GM23338 (cell line): ENCODE measurements at regions not wholly inside any gene's neighbourhood (a gene's known extent, or its start where the extent isn't known, plus 50 kb on each side); places are given as distances from the start of the nearest gene placed in this dataset.

ENCODE experiments used
- ATAC-seq: fragments of 200-7000 bp; cut with Tn5 transposase; 3 replicates; pipeline ENCODE4 v1.9.1; 2020
- DNase-seq: peaks from one replicate; pipeline ENCODE4 v3.0.0-alpha.2; 2015; ENCODE audit warnings: low spot score
- H2AFZ ChIP-seq: fragments of 200-600 bp; sonication (generic); 2 replicates; pipeline ENCODE4 v1.8.0; 2016; ENCODE audit warnings: antibody characterized with exemption, mild to moderate bottlenecking, moderate library complexity
- H3F3A ChIP-seq: fragments of 200-600 bp; sonication (generic); replicated peaks from 2 replicates; pipeline ENCODE4 v1.8.0; 2017; ENCODE audit warnings: antibody characterized with exemption, mixed run types, low read depth
- H3K27ac ChIP-seq: fragments of 200-600 bp; sonication (generic); 2 replicates; pipeline ENCODE4 v1.6.1; 2016; ENCODE audit warnings: low read depth
- H3K27me3 ChIP-seq: fragments of 200-600 bp; sonication (generic); 2 replicates; pipeline ENCODE4 v1.8.0; 2016; ENCODE audit warnings: mild to moderate bottlenecking, mixed run types, moderate library complexity; ENCODE audit not compliant: insufficient read depth
- H3K36me3 ChIP-seq: fragments of 200-600 bp; sonication (generic); 2 replicates; pipeline ENCODE4 v1.8.0; 2016; ENCODE audit warnings: mild to moderate bottlenecking; ENCODE audit not compliant: insufficient read depth
- H3K4me1 ChIP-seq: fragments of 200-600 bp; sonication (generic); 2 replicates; pipeline ENCODE4 v1.8.0; 2016; ENCODE audit warnings: mild to moderate bottlenecking, moderate library complexity; ENCODE audit not compliant: insufficient read depth
- H3K4me2 ChIP-seq: fragments of 200-600 bp; sonication (generic); 2 replicates; pipeline ENCODE4 v1.7.1; 2017; ENCODE audit warnings: mixed run types
- H3K4me3 ChIP-seq: fragments of 200-600 bp; sonication (generic); 2 replicates; pipeline ENCODE4 v1.6.1; 2016; ENCODE audit warnings: mixed run types
- H3K79me2 ChIP-seq: fragments of 200-600 bp; sonication (generic); replicated peaks from 2 replicates; pipeline ENCODE4 v1.8.0; 2017; ENCODE audit warnings: mild to moderate bottlenecking; ENCODE audit not compliant: insufficient read depth
- H3K9me2 ChIP-seq: fragments of 200-600 bp; sonication (generic); 2 replicates; pipeline ENCODE4 v1.8.0; 2017; ENCODE audit not compliant: insufficient read depth
- H4K20me1 ChIP-seq: fragments of 200-600 bp; sonication (generic); replicated peaks from 2 replicates; pipeline ENCODE4 v1.8.0; 2017; ENCODE audit warnings: mild to moderate bottlenecking; ENCODE audit not compliant: insufficient read depth
- H3K27ac Mint-ChIP-seq: 2 replicates; pipeline ENCODE4 v1.8.0; 2020; ENCODE audit warnings: inconsistent platforms, mild to moderate bottlenecking, moderate library complexity, mixed read lengths
- H3K27me3 Mint-ChIP-seq: 3 replicates; pipeline ENCODE4 v1.8.0; 2022; ENCODE audit warnings: low read depth, mild to moderate bottlenecking, moderate library complexity, mixed read lengths, inconsistent platforms; ENCODE audit not compliant: insufficient read depth, poor library complexity
- H3K36me3 Mint-ChIP-seq: 3 replicates; pipeline ENCODE4 v1.8.0; 2021; ENCODE audit warnings: low read depth, mild to moderate bottlenecking, inconsistent platforms, moderate library complexity, mixed read lengths
- H3K4me1 Mint-ChIP-seq: 3 replicates; pipeline ENCODE4 v1.8.0; 2020; ENCODE audit warnings: mild to moderate bottlenecking, inconsistent platforms, mixed read lengths
- H3K4me3 Mint-ChIP-seq: 3 replicates; pipeline ENCODE4 v1.8.0; 2021; ENCODE audit warnings: moderate library complexity, mild to moderate bottlenecking, inconsistent platforms, mixed read lengths
- H3K9me3 Mint-ChIP-seq: 3 replicates; pipeline ENCODE4 v1.8.0; 2020; ENCODE audit warnings: moderate library complexity, mild to moderate bottlenecking, inconsistent platforms, mixed read lengths
- CREB1 ChIP-seq: fragments of 250-450 bp; sonication (Bioruptor Pico); IDR thresholded peaks from 2 replicates; pipeline ENCODE4 v1.5.0; 2020; ENCODE audit warnings: low read depth, mild to moderate bottlenecking, moderate library complexity
- EZH2 ChIP-seq: fragments of 200-600 bp; sonication (generic); IDR thresholded peaks from one replicate; pipeline ENCODE4 v1.8.0; 2017; ENCODE audit warnings: antibody characterized with exemption, mild to moderate bottlenecking, low read depth; ENCODE audit not compliant: unreplicated experiment
- EZH2phosphoT487 ChIP-seq: fragments of 200-600 bp; sonication (generic); IDR thresholded peaks from one replicate; pipeline ENCODE4 v1.8.1; 2018; ENCODE audit warnings: antibody characterized with exemption; ENCODE audit not compliant: unreplicated experiment
- JUNB ChIP-seq: IDR thresholded peaks from one replicate; pipeline ENCODE4 v1.6.1; 2016; ENCODE audit warnings: antibody characterized with exemption; ENCODE audit not compliant: unreplicated experiment
- NANOG ChIP-seq: IDR thresholded peaks from 2 replicates; pipeline ENCODE4 v1.6.1; 2016; ENCODE audit warnings: antibody characterized with exemption, borderline replicate concordance
- POLR2AphosphoS5 ChIP-seq: IDR thresholded peaks from 2 replicates; pipeline ENCODE4 v1.6.1; 2016; ENCODE audit warnings: antibody characterized with exemption, low read depth
- STAT1 ChIP-seq: IDR thresholded peaks from one replicate; pipeline ENCODE4 v1.6.1; 2016; ENCODE audit warnings: antibody characterized with exemption; ENCODE audit not compliant: unreplicated experiment
- ZNF114 ChIP-seq: fragments of 250-450 bp; sonication (Bioruptor Pico); IDR thresholded peaks from 2 replicates; pipeline ENCODE4 v1.5.0; 2020; ENCODE audit warnings: mild to moderate bottlenecking, moderate library complexity
- ZNF331 ChIP-seq: fragments of 250-450 bp; sonication (Bioruptor Pico); IDR thresholded peaks from 2 replicates; pipeline ENCODE4 v1.5.0; 2020; ENCODE audit warnings: low read depth, mild to moderate bottlenecking, moderate library complexity
- TF ChIP-seq, protein P1 (sequence below), 2 experiments: fragments of 200-600 bp in 1 of 2; sonication (generic) in 1 of 2; conservative IDR thresholded peaks; 2 replicates each; pipeline versions ENCODE4 v1.5.1 to v1.6.1; 2016 to 2017; ENCODE audit warnings: antibody characterized with exemption in 2 of 2, low read depth in 2 of 2, mild to moderate bottlenecking in 2 of 2, moderate library complexity in 1 of 2
- TF ChIP-seq, protein P2 (sequence below): IDR thresholded peaks from 2 replicates; pipeline ENCODE4 v1.6.1; 2016; ENCODE audit warnings: antibody characterized with exemption
- TF ChIP-seq, protein P3 (sequence below): IDR thresholded peaks from one replicate; pipeline ENCODE4 v1.6.1; 2018; ENCODE audit warnings: antibody characterized with exemption; ENCODE audit not compliant: unreplicated experiment
- TF ChIP-seq, protein P4 (sequence below): fragments of 250-450 bp; sonication (Bioruptor Pico); IDR thresholded peaks from 2 replicates; pipeline ENCODE4 v1.5.0; 2020; ENCODE audit warnings: mild to moderate bottlenecking, moderate library complexity

DNA sequence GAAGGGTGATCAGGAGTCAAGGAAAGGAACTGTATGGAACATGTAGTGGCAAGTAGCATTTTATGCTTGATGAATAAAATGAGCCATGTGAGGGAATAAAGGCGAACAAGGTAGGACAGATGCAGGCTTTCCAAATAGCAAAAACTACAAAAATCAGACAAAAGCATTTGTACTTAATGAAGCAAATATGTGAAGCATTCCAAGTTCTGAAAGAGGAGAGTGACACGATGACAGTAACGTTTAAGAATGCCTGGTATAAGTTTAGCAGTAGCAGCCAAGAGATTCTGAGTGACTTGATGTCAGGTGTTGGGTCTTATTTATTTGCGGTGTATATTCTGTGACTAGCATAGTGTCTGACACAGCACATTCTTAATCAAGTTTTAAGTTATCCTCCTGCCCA lies 408.2 kb upstream of the RASGRP1 start:
- 0 out of 2 replicates have a peak, but pooled peaks cover 3% of the 10 kb centered on the region for H3K36me3 ChIP-seq
- H3K4me2 ChIP-seq: no peak overlapping the region
- no peaks in the 10 kb centered on the region for H3F3A ChIP-seq
- H3K79me2 ChIP-seq: no peaks in the 10 kb centered on the region
- peaks cover 8% of the 10 kb centered on the region; the same call in 1 of the 2 replicates for H3K9me2 ChIP-seq
- Mint-ChIP-seq H3K4me1 (no peaks in the 10 kb centered on the region), H3K9me3 (peaks cover 9% of the 10 kb centered on the region; the same call in 2 of the 3 replicates), H3K36me3 (no peaks in the 10 kb centered on the region; the same call in 2 of the 3 replicates), H3K27ac (no peak overlapping the region), H3K27me3 (peaks cover 3% of the 10 kb centered on the region), H3K4me3 (no peak overlapping the region)
- ATAC-seq (no peak), DNase-seq (no peak)
- H3K27ac ChIP-seq: no peak overlapping the region
- no peaks in the 10 kb centered on the region for H4K20me1 ChIP-seq
- no peaks in the 10 kb centered on the region for H3K27me3 ChIP-seq
- no peak overlapping the region for H3K4me3 ChIP-seq
- H3K4me1 ChIP-seq: no peaks in the 10 kb centered on the region
- TF ChIP-seq, protein P1, sequence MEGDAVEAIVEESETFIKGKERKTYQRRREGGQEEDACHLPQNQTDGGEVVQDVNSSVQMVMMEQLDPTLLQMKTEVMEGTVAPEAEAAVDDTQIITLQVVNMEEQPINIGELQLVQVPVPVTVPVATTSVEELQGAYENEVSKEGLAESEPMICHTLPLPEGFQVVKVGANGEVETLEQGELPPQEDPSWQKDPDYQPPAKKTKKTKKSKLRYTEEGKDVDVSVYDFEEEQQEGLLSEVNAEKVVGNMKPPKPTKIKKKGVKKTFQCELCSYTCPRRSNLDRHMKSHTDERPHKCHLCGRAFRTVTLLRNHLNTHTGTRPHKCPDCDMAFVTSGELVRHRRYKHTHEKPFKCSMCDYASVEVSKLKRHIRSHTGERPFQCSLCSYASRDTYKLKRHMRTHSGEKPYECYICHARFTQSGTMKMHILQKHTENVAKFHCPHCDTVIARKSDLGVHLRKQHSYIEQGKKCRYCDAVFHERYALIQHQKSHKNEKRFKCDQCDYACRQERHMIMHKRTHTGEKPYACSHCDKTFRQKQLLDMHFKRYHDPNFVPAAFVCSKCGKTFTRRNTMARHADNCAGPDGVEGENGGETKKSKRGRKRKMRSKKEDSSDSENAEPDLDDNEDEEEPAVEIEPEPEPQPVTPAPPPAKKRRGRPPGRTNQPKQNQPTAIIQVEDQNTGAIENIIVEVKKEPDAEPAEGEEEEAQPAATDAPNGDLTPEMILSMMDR (conservative IDR thresholded peaks at IDR 0.05; ENCODE audit: low read depth in 2 of 2): no peak
- TF ChIP-seq, protein P2, sequence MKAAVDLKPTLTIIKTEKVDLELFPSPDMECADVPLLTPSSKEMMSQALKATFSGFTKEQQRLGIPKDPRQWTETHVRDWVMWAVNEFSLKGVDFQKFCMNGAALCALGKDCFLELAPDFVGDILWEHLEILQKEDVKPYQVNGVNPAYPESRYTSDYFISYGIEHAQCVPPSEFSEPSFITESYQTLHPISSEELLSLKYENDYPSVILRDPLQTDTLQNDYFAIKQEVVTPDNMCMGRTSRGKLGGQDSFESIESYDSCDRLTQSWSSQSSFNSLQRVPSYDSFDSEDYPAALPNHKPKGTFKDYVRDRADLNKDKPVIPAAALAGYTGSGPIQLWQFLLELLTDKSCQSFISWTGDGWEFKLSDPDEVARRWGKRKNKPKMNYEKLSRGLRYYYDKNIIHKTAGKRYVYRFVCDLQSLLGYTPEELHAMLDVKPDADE: no peak
- TF ChIP-seq, protein P3, sequence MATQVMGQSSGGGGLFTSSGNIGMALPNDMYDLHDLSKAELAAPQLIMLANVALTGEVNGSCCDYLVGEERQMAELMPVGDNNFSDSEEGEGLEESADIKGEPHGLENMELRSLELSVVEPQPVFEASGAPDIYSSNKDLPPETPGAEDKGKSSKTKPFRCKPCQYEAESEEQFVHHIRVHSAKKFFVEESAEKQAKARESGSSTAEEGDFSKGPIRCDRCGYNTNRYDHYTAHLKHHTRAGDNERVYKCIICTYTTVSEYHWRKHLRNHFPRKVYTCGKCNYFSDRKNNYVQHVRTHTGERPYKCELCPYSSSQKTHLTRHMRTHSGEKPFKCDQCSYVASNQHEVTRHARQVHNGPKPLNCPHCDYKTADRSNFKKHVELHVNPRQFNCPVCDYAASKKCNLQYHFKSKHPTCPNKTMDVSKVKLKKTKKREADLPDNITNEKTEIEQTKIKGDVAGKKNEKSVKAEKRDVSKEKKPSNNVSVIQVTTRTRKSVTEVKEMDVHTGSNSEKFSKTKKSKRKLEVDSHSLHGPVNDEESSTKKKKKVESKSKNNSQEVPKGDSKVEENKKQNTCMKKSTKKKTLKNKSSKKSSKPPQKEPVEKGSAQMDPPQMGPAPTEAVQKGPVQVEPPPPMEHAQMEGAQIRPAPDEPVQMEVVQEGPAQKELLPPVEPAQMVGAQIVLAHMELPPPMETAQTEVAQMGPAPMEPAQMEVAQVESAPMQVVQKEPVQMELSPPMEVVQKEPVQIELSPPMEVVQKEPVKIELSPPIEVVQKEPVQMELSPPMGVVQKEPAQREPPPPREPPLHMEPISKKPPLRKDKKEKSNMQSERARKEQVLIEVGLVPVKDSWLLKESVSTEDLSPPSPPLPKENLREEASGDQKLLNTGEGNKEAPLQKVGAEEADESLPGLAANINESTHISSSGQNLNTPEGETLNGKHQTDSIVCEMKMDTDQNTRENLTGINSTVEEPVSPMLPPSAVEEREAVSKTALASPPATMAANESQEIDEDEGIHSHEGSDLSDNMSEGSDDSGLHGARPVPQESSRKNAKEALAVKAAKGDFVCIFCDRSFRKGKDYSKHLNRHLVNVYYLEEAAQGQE: no peak
- no peak for TF ChIP-seq EZH2
- no peak for TF ChIP-seq ZNF114
- no peak for TF ChIP-seq STAT1
- no peak for TF ChIP-seq NANOG
- TF ChIP-seq, protein P4, sequence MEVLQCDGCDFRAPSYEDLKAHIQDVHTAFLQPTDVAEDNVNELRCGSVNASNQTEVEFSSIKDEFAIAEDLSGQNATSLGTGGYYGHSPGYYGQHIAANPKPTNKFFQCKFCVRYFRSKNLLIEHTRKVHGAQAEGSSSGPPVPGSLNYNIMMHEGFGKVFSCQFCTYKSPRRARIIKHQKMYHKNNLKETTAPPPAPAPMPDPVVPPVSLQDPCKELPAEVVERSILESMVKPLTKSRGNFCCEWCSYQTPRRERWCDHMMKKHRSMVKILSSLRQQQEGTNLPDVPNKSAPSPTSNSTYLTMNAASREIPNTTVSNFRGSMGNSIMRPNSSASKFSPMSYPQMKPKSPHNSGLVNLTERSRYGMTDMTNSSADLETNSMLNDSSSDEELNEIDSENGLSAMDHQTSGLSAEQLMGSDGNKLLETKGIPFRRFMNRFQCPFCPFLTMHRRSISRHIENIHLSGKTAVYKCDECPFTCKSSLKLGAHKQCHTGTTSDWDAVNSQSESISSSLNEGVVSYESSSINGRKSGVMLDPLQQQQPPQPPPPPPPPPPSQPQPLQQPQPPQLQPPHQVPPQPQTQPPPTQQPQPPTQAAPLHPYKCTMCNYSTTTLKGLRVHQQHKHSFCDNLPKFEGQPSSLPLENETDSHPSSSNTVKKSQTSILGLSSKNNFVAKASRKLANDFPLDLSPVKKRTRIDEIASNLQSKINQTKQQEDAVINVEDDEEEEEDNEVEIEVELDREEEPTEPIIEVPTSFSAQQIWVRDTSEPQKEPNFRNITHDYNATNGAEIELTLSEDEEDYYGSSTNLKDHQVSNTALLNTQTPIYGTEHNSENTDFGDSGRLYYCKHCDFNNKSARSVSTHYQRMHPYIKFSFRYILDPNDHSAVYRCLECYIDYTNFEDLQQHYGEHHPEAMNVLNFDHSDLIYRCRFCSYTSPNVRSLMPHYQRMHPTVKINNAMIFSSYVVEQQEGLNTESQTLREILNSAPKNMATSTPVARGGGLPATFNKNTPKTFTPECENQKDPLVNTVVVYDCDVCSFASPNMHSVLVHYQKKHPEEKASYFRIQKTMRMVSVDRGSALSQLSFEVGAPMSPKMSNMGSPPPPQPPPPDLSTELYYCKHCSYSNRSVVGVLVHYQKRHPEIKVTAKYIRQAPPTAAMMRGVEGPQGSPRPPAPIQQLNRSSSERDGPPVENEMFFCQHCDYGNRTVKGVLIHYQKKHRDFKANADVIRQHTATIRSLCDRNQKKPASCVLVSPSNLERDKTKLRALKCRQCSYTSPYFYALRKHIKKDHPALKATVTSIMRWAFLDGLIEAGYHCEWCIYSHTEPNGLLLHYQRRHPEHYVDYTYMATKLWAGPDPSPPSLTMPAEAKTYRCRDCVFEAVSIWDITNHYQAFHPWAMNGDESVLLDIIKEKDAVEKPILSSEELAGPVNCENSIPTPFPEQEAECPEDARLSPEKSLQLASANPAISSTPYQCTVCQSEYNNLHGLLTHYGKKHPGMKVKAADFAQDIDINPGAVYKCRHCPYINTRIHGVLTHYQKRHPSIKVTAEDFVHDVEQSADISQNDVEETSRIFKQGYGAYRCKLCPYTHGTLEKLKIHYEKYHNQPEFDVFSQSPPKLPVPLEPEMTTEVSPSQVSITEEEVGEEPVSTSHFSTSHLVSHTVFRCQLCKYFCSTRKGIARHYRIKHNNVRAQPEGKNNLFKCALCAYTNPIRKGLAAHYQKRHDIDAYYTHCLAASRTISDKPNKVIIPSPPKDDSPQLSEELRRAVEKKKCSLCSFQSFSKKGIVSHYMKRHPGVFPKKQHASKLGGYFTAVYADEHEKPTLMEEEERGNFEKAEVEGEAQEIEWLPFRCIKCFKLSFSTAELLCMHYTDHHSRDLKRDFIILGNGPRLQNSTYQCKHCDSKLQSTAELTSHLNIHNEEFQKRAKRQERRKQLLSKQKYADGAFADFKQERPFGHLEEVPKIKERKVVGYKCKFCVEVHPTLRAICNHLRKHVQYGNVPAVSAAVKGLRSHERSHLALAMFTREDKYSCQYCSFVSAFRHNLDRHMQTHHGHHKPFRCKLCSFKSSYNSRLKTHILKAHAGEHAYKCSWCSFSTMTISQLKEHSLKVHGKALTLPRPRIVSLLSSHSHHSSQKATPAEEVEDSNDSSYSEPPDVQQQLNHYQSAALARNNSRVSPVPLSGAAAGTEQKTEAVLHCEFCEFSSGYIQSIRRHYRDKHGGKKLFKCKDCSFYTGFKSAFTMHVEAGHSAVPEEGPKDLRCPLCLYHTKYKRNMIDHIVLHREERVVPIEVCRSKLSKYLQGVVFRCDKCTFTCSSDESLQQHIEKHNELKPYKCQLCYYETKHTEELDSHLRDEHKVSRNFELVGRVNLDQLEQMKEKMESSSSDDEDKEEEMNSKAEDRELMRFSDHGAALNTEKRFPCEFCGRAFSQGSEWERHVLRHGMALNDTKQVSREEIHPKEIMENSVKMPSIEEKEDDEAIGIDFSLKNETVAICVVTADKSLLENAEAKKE (CRISPR knock-in tag): no peak
- no peak for TF ChIP-seq EZH2phosphoT487
- no peak for TF ChIP-seq JUNB
- TF ChIP-seq ZNF331: no peak
- no peak for TF ChIP-seq CREB1 (CRISPR knock-in tag)
- TF ChIP-seq POLR2AphosphoS5: no peak
- no peak overlapping the region for H2AFZ ChIP-seq
